Astrocyte of the hippocampus (primary cell): ENCODE measurements at regions not wholly inside any gene's neighbourhood (a gene's known extent, or its start where the extent isn't known, plus 50 kb on each side); places are given as distances from the start of the nearest gene placed in this dataset.

Experiments
- DNase-seq: peaks from one replicate; pipeline ENCODE4 v3.0.0; 2011; ENCODE audit warnings: low read depth, low spot score

GRCh38 chrX:145002771-145003170 lies 244.5 kb upstream of the SPANXN1 start:
- DNase-seq, result peak; percentile 0

- no peak for DNase-seq
Measured at GRCh38 chrX:145003443-145003842, 243.9 kb upstream of the SPANXN1 start.

DNA sequence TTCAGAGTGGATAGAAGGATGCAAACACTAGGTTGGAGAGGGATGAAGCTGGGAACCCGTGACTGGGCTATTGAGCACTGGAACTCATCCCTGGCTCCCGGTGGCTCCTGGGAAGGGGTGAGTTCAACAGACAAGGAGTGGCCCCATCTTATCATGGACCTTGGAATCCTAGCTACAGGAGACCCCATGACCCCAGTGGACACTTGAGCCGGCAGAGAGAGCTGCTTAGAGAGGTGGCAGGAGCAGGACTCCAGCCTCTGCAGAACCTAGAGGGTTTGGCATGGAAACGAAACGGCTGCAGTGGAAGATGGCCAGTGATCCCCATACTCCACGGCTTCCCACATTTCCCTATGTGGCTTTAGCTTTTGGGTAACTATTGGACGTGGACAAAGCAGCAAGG lies 205.8 kb upstream of the SPANXN1 start:
- no peak for DNase-seq

DNA sequence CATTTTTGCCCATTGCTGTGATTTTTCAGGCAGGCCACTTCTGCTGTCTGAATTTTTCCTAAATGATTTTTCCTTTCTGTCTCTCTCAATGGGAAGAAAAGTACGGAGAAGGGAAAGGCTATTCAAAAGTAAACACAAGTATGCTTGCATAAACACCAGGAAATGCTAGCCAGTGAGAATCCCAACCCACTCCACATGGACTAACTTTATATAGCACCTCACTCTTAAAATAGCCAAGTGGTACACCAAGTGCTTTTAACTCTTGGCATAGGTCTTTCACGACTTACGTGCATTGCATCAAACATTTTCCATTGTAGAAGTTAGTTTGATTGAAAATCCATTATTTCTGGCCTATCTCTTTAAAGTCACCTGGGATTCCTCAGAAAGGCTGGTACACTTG lies 178.9 kb upstream of the SPANXN1 start:
- no peak for DNase-seq

- no peak for DNase-seq
Measured at GRCh38 chrX:145099204-145099603, 148.1 kb upstream of the SPANXN1 start.
